GM23338 (cell line): ENCODE measurements at regions not wholly inside any gene's neighbourhood (a gene's known extent, or its start where the extent isn't known, plus 50 kb on each side); places are given as distances from the start of the nearest gene placed in this dataset.

Experiments used
- ATAC-seq: fragments of 200-7000 bp; cut with Tn5 transposase; 3 replicates; pipeline ENCODE4 v1.9.1; 2020
- DNase-seq: peaks from one replicate; pipeline ENCODE4 v3.0.0-alpha.2; 2015; ENCODE audit warnings: low spot score
- H2AFZ ChIP-seq: fragments of 200-600 bp; sonication (generic); 2 replicates; pipeline ENCODE4 v1.8.0; 2016; ENCODE audit warnings: antibody characterized with exemption, mild to moderate bottlenecking, moderate library complexity
- H3F3A ChIP-seq: fragments of 200-600 bp; sonication (generic); replicated peaks from 2 replicates; pipeline ENCODE4 v1.8.0; 2017; ENCODE audit warnings: antibody characterized with exemption, mixed run types, low read depth
- H3K27ac ChIP-seq: fragments of 200-600 bp; sonication (generic); 2 replicates; pipeline ENCODE4 v1.6.1; 2016; ENCODE audit warnings: low read depth
- H3K27me3 ChIP-seq: fragments of 200-600 bp; sonication (generic); 2 replicates; pipeline ENCODE4 v1.8.0; 2016; ENCODE audit warnings: mild to moderate bottlenecking, mixed run types, moderate library complexity; ENCODE audit not compliant: insufficient read depth
- H3K36me3 ChIP-seq: fragments of 200-600 bp; sonication (generic); 2 replicates; pipeline ENCODE4 v1.8.0; 2016; ENCODE audit warnings: mild to moderate bottlenecking; ENCODE audit not compliant: insufficient read depth
- H3K4me1 ChIP-seq: fragments of 200-600 bp; sonication (generic); 2 replicates; pipeline ENCODE4 v1.8.0; 2016; ENCODE audit warnings: mild to moderate bottlenecking, moderate library complexity; ENCODE audit not compliant: insufficient read depth
- H3K4me2 ChIP-seq: fragments of 200-600 bp; sonication (generic); 2 replicates; pipeline ENCODE4 v1.7.1; 2017; ENCODE audit warnings: mixed run types
- H3K4me3 ChIP-seq: fragments of 200-600 bp; sonication (generic); 2 replicates; pipeline ENCODE4 v1.6.1; 2016; ENCODE audit warnings: mixed run types
- H3K79me2 ChIP-seq: fragments of 200-600 bp; sonication (generic); replicated peaks from 2 replicates; pipeline ENCODE4 v1.8.0; 2017; ENCODE audit warnings: mild to moderate bottlenecking; ENCODE audit not compliant: insufficient read depth
- H3K9me2 ChIP-seq: fragments of 200-600 bp; sonication (generic); 2 replicates; pipeline ENCODE4 v1.8.0; 2017; ENCODE audit not compliant: insufficient read depth
- H4K20me1 ChIP-seq: fragments of 200-600 bp; sonication (generic); replicated peaks from 2 replicates; pipeline ENCODE4 v1.8.0; 2017; ENCODE audit warnings: mild to moderate bottlenecking; ENCODE audit not compliant: insufficient read depth
- H3K27ac Mint-ChIP-seq: 2 replicates; pipeline ENCODE4 v1.8.0; 2020; ENCODE audit warnings: inconsistent platforms, mild to moderate bottlenecking, moderate library complexity, mixed read lengths
- H3K27me3 Mint-ChIP-seq: 3 replicates; pipeline ENCODE4 v1.8.0; 2022; ENCODE audit warnings: low read depth, mild to moderate bottlenecking, moderate library complexity, mixed read lengths, inconsistent platforms; ENCODE audit not compliant: insufficient read depth, poor library complexity
- H3K36me3 Mint-ChIP-seq: 3 replicates; pipeline ENCODE4 v1.8.0; 2021; ENCODE audit warnings: low read depth, mild to moderate bottlenecking, inconsistent platforms, moderate library complexity, mixed read lengths
- H3K4me1 Mint-ChIP-seq: 3 replicates; pipeline ENCODE4 v1.8.0; 2020; ENCODE audit warnings: mild to moderate bottlenecking, inconsistent platforms, mixed read lengths
- H3K4me3 Mint-ChIP-seq: 3 replicates; pipeline ENCODE4 v1.8.0; 2021; ENCODE audit warnings: moderate library complexity, mild to moderate bottlenecking, inconsistent platforms, mixed read lengths
- H3K9me3 Mint-ChIP-seq: 3 replicates; pipeline ENCODE4 v1.8.0; 2020; ENCODE audit warnings: moderate library complexity, mild to moderate bottlenecking, inconsistent platforms, mixed read lengths
- CREB1 ChIP-seq: fragments of 250-450 bp; sonication (Bioruptor Pico); IDR thresholded peaks from 2 replicates; pipeline ENCODE4 v1.5.0; 2020; ENCODE audit warnings: low read depth, mild to moderate bottlenecking, moderate library complexity
- JUNB ChIP-seq: IDR thresholded peaks from one replicate; pipeline ENCODE4 v1.6.1; 2016; ENCODE audit warnings: antibody characterized with exemption; ENCODE audit not compliant: unreplicated experiment
- NANOG ChIP-seq: IDR thresholded peaks from 2 replicates; pipeline ENCODE4 v1.6.1; 2016; ENCODE audit warnings: antibody characterized with exemption, borderline replicate concordance
- POLR2AphosphoS5 ChIP-seq: IDR thresholded peaks from 2 replicates; pipeline ENCODE4 v1.6.1; 2016; ENCODE audit warnings: antibody characterized with exemption, low read depth
- STAT1 ChIP-seq: IDR thresholded peaks from one replicate; pipeline ENCODE4 v1.6.1; 2016; ENCODE audit warnings: antibody characterized with exemption; ENCODE audit not compliant: unreplicated experiment
- ZNF114 ChIP-seq: fragments of 250-450 bp; sonication (Bioruptor Pico); IDR thresholded peaks from 2 replicates; pipeline ENCODE4 v1.5.0; 2020; ENCODE audit warnings: mild to moderate bottlenecking, moderate library complexity
- ZNF331 ChIP-seq: fragments of 250-450 bp; sonication (Bioruptor Pico); IDR thresholded peaks from 2 replicates; pipeline ENCODE4 v1.5.0; 2020; ENCODE audit warnings: low read depth, mild to moderate bottlenecking, moderate library complexity
- TF ChIP-seq, protein P1 (sequence below): IDR thresholded peaks from one replicate; pipeline ENCODE4 v1.6.1; 2018; ENCODE audit warnings: antibody characterized with exemption; ENCODE audit not compliant: unreplicated experiment
- TF ChIP-seq, protein P2 (sequence below), 2 experiments: fragments of 200-600 bp in 1 of 2; sonication (generic) in 1 of 2; conservative IDR thresholded peaks; 2 replicates each; pipeline versions ENCODE4 v1.5.1 to v1.6.1; 2016 to 2017; ENCODE audit warnings: antibody characterized with exemption in 2 of 2, low read depth in 2 of 2, mild to moderate bottlenecking in 2 of 2, moderate library complexity in 1 of 2

- TF ChIP-seq, protein P1, sequence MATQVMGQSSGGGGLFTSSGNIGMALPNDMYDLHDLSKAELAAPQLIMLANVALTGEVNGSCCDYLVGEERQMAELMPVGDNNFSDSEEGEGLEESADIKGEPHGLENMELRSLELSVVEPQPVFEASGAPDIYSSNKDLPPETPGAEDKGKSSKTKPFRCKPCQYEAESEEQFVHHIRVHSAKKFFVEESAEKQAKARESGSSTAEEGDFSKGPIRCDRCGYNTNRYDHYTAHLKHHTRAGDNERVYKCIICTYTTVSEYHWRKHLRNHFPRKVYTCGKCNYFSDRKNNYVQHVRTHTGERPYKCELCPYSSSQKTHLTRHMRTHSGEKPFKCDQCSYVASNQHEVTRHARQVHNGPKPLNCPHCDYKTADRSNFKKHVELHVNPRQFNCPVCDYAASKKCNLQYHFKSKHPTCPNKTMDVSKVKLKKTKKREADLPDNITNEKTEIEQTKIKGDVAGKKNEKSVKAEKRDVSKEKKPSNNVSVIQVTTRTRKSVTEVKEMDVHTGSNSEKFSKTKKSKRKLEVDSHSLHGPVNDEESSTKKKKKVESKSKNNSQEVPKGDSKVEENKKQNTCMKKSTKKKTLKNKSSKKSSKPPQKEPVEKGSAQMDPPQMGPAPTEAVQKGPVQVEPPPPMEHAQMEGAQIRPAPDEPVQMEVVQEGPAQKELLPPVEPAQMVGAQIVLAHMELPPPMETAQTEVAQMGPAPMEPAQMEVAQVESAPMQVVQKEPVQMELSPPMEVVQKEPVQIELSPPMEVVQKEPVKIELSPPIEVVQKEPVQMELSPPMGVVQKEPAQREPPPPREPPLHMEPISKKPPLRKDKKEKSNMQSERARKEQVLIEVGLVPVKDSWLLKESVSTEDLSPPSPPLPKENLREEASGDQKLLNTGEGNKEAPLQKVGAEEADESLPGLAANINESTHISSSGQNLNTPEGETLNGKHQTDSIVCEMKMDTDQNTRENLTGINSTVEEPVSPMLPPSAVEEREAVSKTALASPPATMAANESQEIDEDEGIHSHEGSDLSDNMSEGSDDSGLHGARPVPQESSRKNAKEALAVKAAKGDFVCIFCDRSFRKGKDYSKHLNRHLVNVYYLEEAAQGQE: no peak
- TF ChIP-seq, protein P2, sequence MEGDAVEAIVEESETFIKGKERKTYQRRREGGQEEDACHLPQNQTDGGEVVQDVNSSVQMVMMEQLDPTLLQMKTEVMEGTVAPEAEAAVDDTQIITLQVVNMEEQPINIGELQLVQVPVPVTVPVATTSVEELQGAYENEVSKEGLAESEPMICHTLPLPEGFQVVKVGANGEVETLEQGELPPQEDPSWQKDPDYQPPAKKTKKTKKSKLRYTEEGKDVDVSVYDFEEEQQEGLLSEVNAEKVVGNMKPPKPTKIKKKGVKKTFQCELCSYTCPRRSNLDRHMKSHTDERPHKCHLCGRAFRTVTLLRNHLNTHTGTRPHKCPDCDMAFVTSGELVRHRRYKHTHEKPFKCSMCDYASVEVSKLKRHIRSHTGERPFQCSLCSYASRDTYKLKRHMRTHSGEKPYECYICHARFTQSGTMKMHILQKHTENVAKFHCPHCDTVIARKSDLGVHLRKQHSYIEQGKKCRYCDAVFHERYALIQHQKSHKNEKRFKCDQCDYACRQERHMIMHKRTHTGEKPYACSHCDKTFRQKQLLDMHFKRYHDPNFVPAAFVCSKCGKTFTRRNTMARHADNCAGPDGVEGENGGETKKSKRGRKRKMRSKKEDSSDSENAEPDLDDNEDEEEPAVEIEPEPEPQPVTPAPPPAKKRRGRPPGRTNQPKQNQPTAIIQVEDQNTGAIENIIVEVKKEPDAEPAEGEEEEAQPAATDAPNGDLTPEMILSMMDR (conservative IDR thresholded peaks at IDR 0.05; ENCODE audit: low read depth in 2 of 2): no peak
- TF ChIP-seq POLR2AphosphoS5: no peak
These were observed 68.9 kb upstream of the CARD11 start (continued) for GRCh38 chr7:3112479-3113134.

- H3K27ac Mint-ChIP-seq: no peak overlapping the region
- peaks cover 12% of the 10 kb centered on the region for H3K9me3 Mint-ChIP-seq
- H3K4me3 Mint-ChIP-seq: no peak overlapping the region
- TF ChIP-seq ZNF331: no peak
- TF ChIP-seq, protein P1: no peak
- TF ChIP-seq NANOG: no peak
- TF ChIP-seq JUNB: no peak
- TF ChIP-seq ZNF114: no peak
- no peak for TF ChIP-seq CREB1 (CRISPR knock-in tag)
- TF ChIP-seq, protein P2 (conservative IDR thresholded peaks at IDR 0.05; ENCODE audit: low read depth in 2 of 2): no peak
- no peak for TF ChIP-seq STAT1
- no peak for TF ChIP-seq POLR2AphosphoS5
These were observed 71.2 kb upstream of the CARD11 start for GRCh38 chr7:3114917-3115316.

More at GRCh38 chr7:3114917-3115316, 71.2 kb upstream of the CARD11 start:
- H3K4me3 ChIP-seq: no peak overlapping the region
- H3K27me3 ChIP-seq: no peaks in the 10 kb centered on the region
- Mint-ChIP-seq H3K27me3 (peaks cover 8% of the 10 kb centered on the region), H3K36me3 (peaks cover under 1% of the 10 kb centered on the region; the same call in 1 of the 3 replicates), H3K4me1 (peaks cover 2% of the 10 kb centered on the region; the same call in 2 of the 3 replicates)
- no peak overlapping the region for H3K27ac ChIP-seq
- H3K4me2 ChIP-seq: no peak overlapping the region
- no peaks in the 10 kb centered on the region for H3K79me2 ChIP-seq
- H3K36me3 ChIP-seq: no peaks in the 10 kb centered on the region
- H3K9me2 ChIP-seq: peaks cover 7% of the 10 kb centered on the region; the same call in 1 of the 2 replicates
- DNase-seq (no peak), ATAC-seq (no peak)
- no peak overlapping the region for H2AFZ ChIP-seq
- no peaks in the 10 kb centered on the region for H3K4me1 ChIP-seq
- H3F3A ChIP-seq: no peaks in the 10 kb centered on the region
- no peaks in the 10 kb centered on the region for H4K20me1 ChIP-seq
